Neural crest cell (in vitro differentiated cells): ENCODE measurements at regions not wholly inside any gene's neighbourhood (a gene's known extent, or its start where the extent isn't known, plus 50 kb on each side); places are given as distances from the start of the nearest gene placed in this dataset.

Source experiments
- DNase-seq: peaks from one replicate; pipeline ENCODE4 v3.0.0; 2021; ENCODE audit warnings: low read depth, mixed read lengths, low spot score
- H3K27ac Mint-ChIP-seq: one replicate; pipeline ENCODE4 v1.8.0; 2021; ENCODE audit warnings: mild to moderate bottlenecking, mixed read lengths; ENCODE audit not compliant: unreplicated experiment
- H3K27me3 Mint-ChIP-seq: 2 replicates; pipeline ENCODE4 v1.8.0; 2021; ENCODE audit warnings: low read depth, mild to moderate bottlenecking, mixed read lengths
- H3K36me3 Mint-ChIP-seq: 2 replicates; pipeline ENCODE4 v1.8.0; 2021; ENCODE audit warnings: low read depth, mild to moderate bottlenecking, mixed read lengths
- H3K4me1 Mint-ChIP-seq: 2 replicates; pipeline ENCODE4 v1.8.0; 2021; ENCODE audit warnings: mixed read lengths
- H3K4me3 Mint-ChIP-seq: one replicate; pipeline ENCODE4 v1.8.0; 2021; ENCODE audit warnings: mild to moderate bottlenecking, mixed read lengths
- H3K9me3 Mint-ChIP-seq: 2 replicates; pipeline ENCODE4 v1.8.0; 2021; ENCODE audit warnings: mixed read lengths
- CTCF ChIP-seq: fragments of 200-600 bp; sonication (generic); conservative IDR thresholded peaks from 2 replicates; pipeline ENCODE4 v1.5.0; 2021; ENCODE audit warnings: antibody characterized with exemption, mild to moderate bottlenecking

DNA sequence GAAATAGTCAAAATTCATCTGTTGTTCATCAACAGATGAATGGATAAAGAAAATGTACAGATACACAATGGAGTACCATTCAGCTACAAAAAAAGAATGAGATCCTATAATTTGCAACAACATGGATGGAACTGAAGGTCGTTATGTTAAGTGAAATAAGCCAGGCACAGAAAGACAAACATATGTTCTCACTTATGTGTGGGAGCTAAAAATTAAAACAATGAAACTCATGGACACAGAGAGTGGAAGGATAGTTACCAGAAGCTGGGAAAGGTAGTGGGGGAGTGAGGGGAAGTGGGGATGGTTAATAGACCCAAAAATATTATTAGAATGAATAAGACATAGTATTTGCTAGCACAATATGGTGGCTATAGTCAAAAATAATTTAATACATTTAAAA, 70.0 kb upstream of the KCNMA1 start:
- Mint-ChIP-seq H3K4me3 (no peak overlapping the region), H3K36me3 (no peaks in the 10 kb centered on the region), H3K27me3 (peaks cover 41% of the 10 kb centered on the region), H3K27ac (no peak overlapping the region), H3K9me3 (no peaks in the 10 kb centered on the region), H3K4me1 (peaks cover 8% of the 10 kb centered on the region)
- no peak for DNase-seq
- TF ChIP-seq CTCF = no peak

DNA sequence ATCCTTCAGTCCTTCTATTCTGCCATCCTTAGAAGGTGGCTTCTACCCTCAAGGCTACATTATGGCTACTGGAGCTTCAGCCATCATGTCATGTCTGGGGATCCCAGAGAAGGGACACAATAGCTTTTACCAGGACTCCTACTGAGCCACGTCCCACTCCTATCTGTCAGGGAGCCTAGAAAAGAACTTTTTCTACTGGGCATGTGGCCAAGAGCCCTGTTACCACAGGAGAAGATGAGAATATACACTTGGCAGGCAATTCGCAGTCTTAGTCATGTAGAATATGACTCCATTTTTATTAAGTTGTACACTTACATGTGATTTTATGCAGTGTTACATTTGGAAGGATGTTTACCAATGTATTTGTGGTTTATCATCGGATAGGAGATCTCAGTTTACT, 64.6 kb upstream of the KCNMA1 start:
- no peak overlapping the region for H3K4me3 Mint-ChIP-seq
- TF ChIP-seq CTCF = no peak
- no peaks in the 10 kb centered on the region for H3K4me1 Mint-ChIP-seq
- H3K27me3 Mint-ChIP-seq = peaks cover 13% of the 10 kb centered on the region
- H3K36me3 Mint-ChIP-seq = no peaks in the 10 kb centered on the region
- H3K9me3 Mint-ChIP-seq = no peaks in the 10 kb centered on the region
- no peak overlapping the region for H3K27ac Mint-ChIP-seq
- DNase-seq = no peak

DNA sequence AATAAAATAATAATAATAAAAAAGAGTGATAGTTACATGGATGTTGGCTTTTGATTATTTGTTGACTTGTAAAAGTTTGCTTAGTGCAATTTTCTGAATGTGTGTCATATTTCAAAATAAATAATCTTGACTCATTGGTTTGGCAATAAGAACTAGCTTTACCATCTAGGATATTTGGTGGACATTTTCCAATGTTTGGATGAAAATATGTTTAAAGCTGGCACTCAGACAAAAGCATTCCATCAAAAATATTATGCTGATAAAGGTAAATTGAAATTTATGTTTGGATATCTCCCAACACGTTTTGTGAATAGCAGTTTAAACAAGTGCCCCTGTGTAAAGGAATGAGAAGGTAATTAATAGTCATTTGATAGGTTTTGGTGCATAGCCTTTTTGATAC, 62.5 kb upstream of the KCNMA1 start:
- no peaks in the 10 kb centered on the region for H3K27me3 Mint-ChIP-seq
- H3K27ac Mint-ChIP-seq = no peak overlapping the region
- no peaks in the 10 kb centered on the region for H3K9me3 Mint-ChIP-seq
- no peak overlapping the region for H3K4me3 Mint-ChIP-seq
- no peaks in the 10 kb centered on the region for H3K36me3 Mint-ChIP-seq
- DNase-seq = no peak
- peaks cover 3% of the 10 kb centered on the region for H3K4me1 Mint-ChIP-seq
- TF ChIP-seq CTCF = no peak

DNA sequence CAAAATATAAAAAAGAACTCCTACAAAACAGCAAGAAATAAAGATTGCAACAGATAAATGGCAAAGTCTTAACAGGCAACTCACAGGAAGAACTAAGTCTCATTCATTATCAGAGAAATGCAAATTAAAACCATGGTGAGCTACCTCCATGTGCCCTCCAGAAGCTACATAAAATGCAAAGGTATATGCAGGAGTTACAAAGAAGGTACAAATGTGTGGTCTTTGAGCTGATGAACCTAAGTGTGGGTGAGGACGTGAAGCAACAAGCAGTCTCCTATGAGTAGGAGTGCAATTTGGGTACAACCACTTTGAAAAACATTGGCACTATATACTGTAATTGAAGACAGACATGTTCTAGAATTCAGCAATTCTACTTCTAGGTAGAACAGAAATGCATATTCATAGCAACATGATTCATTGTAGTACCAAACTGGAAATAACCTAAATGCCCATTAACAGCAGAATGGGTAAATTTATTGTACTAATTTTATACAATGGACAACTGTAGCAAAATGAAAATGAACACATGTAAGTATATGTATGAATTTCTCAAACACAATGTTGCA, 61.6 kb upstream of the KCNMA1 start:
- no peaks in the 10 kb centered on the region for H3K9me3 Mint-ChIP-seq
- H3K27ac Mint-ChIP-seq = no peak overlapping the region

DNA sequence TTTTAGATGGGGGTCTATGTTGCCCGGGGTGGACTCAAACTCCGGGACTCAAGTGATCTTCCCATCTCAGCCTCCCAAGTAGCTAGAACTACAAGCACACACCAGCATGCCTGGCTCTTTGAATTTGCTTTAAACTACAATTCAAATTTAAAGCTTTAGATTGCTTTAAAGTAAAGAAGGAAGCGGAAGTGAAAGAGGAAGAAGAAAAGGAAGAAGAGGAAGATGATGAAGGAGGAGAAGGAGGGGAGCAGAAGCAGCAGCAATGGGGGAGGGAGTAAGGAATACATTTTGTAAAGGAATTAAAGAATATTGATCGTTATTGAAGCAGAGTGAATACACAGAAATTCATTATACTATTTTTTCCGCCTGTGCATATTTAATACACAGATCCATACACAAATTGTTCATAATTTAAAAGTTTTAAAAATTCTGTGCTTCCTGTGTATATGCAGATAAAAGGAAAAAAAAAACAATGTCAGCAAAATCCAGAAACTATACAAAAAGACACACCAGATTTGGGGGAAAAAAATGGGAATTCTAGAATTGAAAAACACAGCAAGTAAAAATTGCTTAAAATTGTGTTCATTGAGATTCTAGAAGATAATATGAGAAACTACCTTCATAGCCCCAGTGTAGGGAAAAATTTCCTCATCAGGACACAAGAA, 60.8 kb upstream of the KCNMA1 start:
- no peaks in the 10 kb centered on the region for H3K27me3 Mint-ChIP-seq
- H3K36me3 Mint-ChIP-seq = no peaks in the 10 kb centered on the region
- H3K9me3 Mint-ChIP-seq = no peaks in the 10 kb centered on the region
- H3K4me3 Mint-ChIP-seq = no peak overlapping the region
- no peak for DNase-seq
- no peak for TF ChIP-seq CTCF
- H3K4me1 Mint-ChIP-seq = peaks cover 3% of the 10 kb centered on the region
- no peak overlapping the region for H3K27ac Mint-ChIP-seq

More for the DNA sequence above, 61.6 kb upstream of the KCNMA1 start:
- Mint-ChIP-seq H3K4me3 (no peak overlapping the region), H3K4me1 (peaks cover 3% of the 10 kb centered on the region), H3K36me3 (no peaks in the 10 kb centered on the region), H3K27me3 (no peaks in the 10 kb centered on the region)
- DNase-seq = no peak
- TF ChIP-seq CTCF = no peak
